HG02852 (cell line): ENCODE measurements at regions not wholly inside any gene's neighbourhood (a gene's known extent, or its start where the extent isn't known, plus 50 kb on each side); places are given as distances from the start of the nearest gene placed in this dataset.
A peak's percentile ranks its signal among the peaks of the same experiment; 100 is the strongest.
"Not testable (repeated sequence)": the region's sequence is repeated elsewhere in the genome, so short reads cannot be mapped to it uniquely, and the experiment has no call there.

Experiments
- ATAC-seq: cut with Tn5 transposase; IDR thresholded peaks from one replicate; pipeline ENCODE4 v1.9.1; 2021; ENCODE audit warnings: mild to moderate bottlenecking, moderate library complexity; ENCODE audit not compliant: unreplicated experiment

GRCh38 chrX:45842926-45843315 is 642.2 kb upstream of the DIPK2B start:
- no peak for ATAC-seq

GRCh38 chrX:45842207-45842925 is 641.7 kb upstream of the DIPK2B start:
- no peak for ATAC-seq

- ATAC-seq: no peak
Observed at GRCh38 chrX:45840411-45840950, 639.8 kb upstream of the DIPK2B start.

GRCh38 chrX:45830343-45830742 is 629.7 kb upstream of the DIPK2B start:
- ATAC-seq: no peak

GRCh38 chrX:45824471-45824870 is 623.8 kb upstream of the DIPK2B start:
- ATAC-seq: no peak

- no peak for ATAC-seq
Observed at GRCh38 chrX:45823536-45823935, 622.9 kb upstream of the DIPK2B start.

- no peak for ATAC-seq
Observed at GRCh38 chrX:45822124-45822523, 621.4 kb upstream of the DIPK2B start.

- ATAC-seq: no peak
Observed at GRCh38 chrX:45818913-45819312, 618.2 kb upstream of the DIPK2B start.

- ATAC-seq: no peak
Observed at GRCh38 chrX:45815441-45815840, 614.8 kb upstream of the DIPK2B start.

GRCh38 chrX:45811326-45811725 is 610.6 kb upstream of the DIPK2B start:
- ATAC-seq: no peak

GRCh38 chrX:45807572-45808425 is 607.1 kb upstream of the DIPK2B start:
- no peak for ATAC-seq

- ATAC-seq: peak; percentile 77
Observed at GRCh38 chrX:45806410-45807121, 605.9 kb upstream of the DIPK2B start.

GRCh38 chrX:45804276-45804675 is 603.6 kb upstream of the DIPK2B start:
- ATAC-seq: no peak

- ATAC-seq: no peak
Observed at GRCh38 chrX:45803383-45803921, 602.8 kb upstream of the DIPK2B start.

GRCh38 chrX:45801554-45801953 is 600.9 kb upstream of the DIPK2B start:
- ATAC-seq: no peak

GRCh38 chrX:45800746-45801453 is 600.2 kb upstream of the DIPK2B start:
- ATAC-seq: not testable (repeated sequence)

- ATAC-seq: no peak
Observed at GRCh38 chrX:45799576-45799975, 598.9 kb upstream of the DIPK2B start.

GRCh38 chrX:45795546-45795945 is 594.9 kb upstream of the DIPK2B start:
- ATAC-seq: no peak

- ATAC-seq: peak; percentile 48
Observed at GRCh38 chrX:45794995-45795337, 594.3 kb upstream of the DIPK2B start.

- ATAC-seq: peak; percentile 24
Observed at GRCh38 chrX:45794323-45794994, 593.8 kb upstream of the DIPK2B start.
